ENCODE measurements at regions not wholly inside any gene's neighbourhood (a gene's known extent, or its start where the extent isn't known, plus 50 kb on each side); places are given as distances from the start of the nearest gene placed in this dataset.
"Not testable (repeated sequence)": the region's sequence is repeated elsewhere in the genome, so short reads cannot be mapped to it uniquely, and the experiment has no call there.

GRCh38 chr1:81178431-81179093, 622.2 kb upstream of the ADGRL2 start:
- DNase-seq (ENCODE audit: low spot score); H3K4me1 Mint-ChIP-seq (ENCODE audit: low read depth); H3K27ac Mint-ChIP-seq; H3K4me3 Mint-ChIP-seq; H3K27me3 Mint-ChIP-seq (ENCODE audit: insufficient read depth); intact Hi-C loops (cut with micrococcal nuclease); H3K36me3 Mint-ChIP-seq (ENCODE audit: low read depth): not testable (repeated sequence)
- H3K9me3 Mint-ChIP-seq: peaks cover 16% of the 10 kb centered on the region

GRCh38 chr1:81174811-81175476, 625.8 kb upstream of the ADGRL2 start:
- Mint-ChIP-seq H3K27ac (no peak overlapping the region), H3K9me3 (peaks cover 4% of the 10 kb centered on the region), H3K4me3 (no peak overlapping the region), H3K4me1 (ENCODE audit: low read depth) (no peaks in the 10 kb centered on the region), H3K27me3 (ENCODE audit: insufficient read depth) (no peaks in the 10 kb centered on the region), H3K36me3 (ENCODE audit: low read depth) (no peaks in the 10 kb centered on the region)
- DNase-seq (ENCODE audit: low spot score): no peak
- intact Hi-C loops (cut with micrococcal nuclease): no loop called here

GRCh38 chr1:81174052-81174451, 626.7 kb upstream of the ADGRL2 start:
- Mint-ChIP-seq H3K27ac (no peak overlapping the region), H3K27me3 (ENCODE audit: insufficient read depth) (no peaks in the 10 kb centered on the region), H3K4me1 (ENCODE audit: low read depth) (no peaks in the 10 kb centered on the region), H3K4me3 (no peak overlapping the region), H3K9me3 (peaks cover 9% of the 10 kb centered on the region), H3K36me3 (ENCODE audit: low read depth) (no peaks in the 10 kb centered on the region)
- DNase-seq (ENCODE audit: low spot score): no peak
- intact Hi-C loops (cut with micrococcal nuclease): no loop called here

GRCh38 chr1:81172483-81172882, 628.3 kb upstream of the ADGRL2 start:
- DNase-seq (ENCODE audit: low spot score): no peak
- Mint-ChIP-seq H3K4me3 (no peak overlapping the region), H3K36me3 (ENCODE audit: low read depth) (no peaks in the 10 kb centered on the region)

GRCh38 chr1:81170721-81171120, 630.0 kb upstream of the ADGRL2 start:
- Mint-ChIP-seq H3K36me3 (ENCODE audit: low read depth) (no peaks in the 10 kb centered on the region), H3K27me3 (ENCODE audit: insufficient read depth) (no peaks in the 10 kb centered on the region), H3K27ac (no peak overlapping the region), H3K4me1 (ENCODE audit: low read depth) (no peaks in the 10 kb centered on the region), H3K4me3 (no peak overlapping the region), H3K9me3 (peaks cover 8% of the 10 kb centered on the region)
- DNase-seq (ENCODE audit: low spot score): no peak
- intact Hi-C loops (cut with micrococcal nuclease): no loop called here

More at GRCh38 chr1:81172483-81172882, 628.3 kb upstream of the ADGRL2 start:
- Mint-ChIP-seq H3K9me3 (peaks cover 8% of the 10 kb centered on the region), H3K27ac (no peak overlapping the region), H3K27me3 (ENCODE audit: insufficient read depth) (no peaks in the 10 kb centered on the region), H3K4me1 (ENCODE audit: low read depth) (no peaks in the 10 kb centered on the region)
- intact Hi-C loops (cut with micrococcal nuclease): no loop called here

- Mint-ChIP-seq H3K36me3 (ENCODE audit: low read depth) (no peaks in the 10 kb centered on the region), H3K27ac (no peak overlapping the region), H3K27me3 (ENCODE audit: insufficient read depth) (no peaks in the 10 kb centered on the region), H3K9me3 (peaks cover 8% of the 10 kb centered on the region), H3K4me1 (ENCODE audit: low read depth) (no peaks in the 10 kb centered on the region), H3K4me3 (no peak overlapping the region)
- intact Hi-C loops (cut with micrococcal nuclease): no loop called here
- no peak for DNase-seq (ENCODE audit: low spot score)
These were observed 634.8 kb upstream of the ADGRL2 start for GRCh38 chr1:81165963-81166362.

GRCh38 chr1:81160696-81161095, 640.0 kb upstream of the ADGRL2 start:
- intact Hi-C loops (cut with micrococcal nuclease): no loop called here
- no peak overlapping the region for H3K4me3 Mint-ChIP-seq

GRCh38 chr1:81158592-81158991, 642.1 kb upstream of the ADGRL2 start:
- intact Hi-C loops (cut with micrococcal nuclease): no loop called here
- Mint-ChIP-seq H3K27ac (no peak overlapping the region), H3K4me1 (ENCODE audit: low read depth) (no peaks in the 10 kb centered on the region), H3K27me3 (ENCODE audit: insufficient read depth) (no peaks in the 10 kb centered on the region), H3K9me3 (no peaks in the 10 kb centered on the region), H3K4me3 (no peak overlapping the region), H3K36me3 (ENCODE audit: low read depth) (no peaks in the 10 kb centered on the region)
- no peak for DNase-seq (ENCODE audit: low spot score)

More at GRCh38 chr1:81160696-81161095, 640.0 kb upstream of the ADGRL2 start:
- DNase-seq (ENCODE audit: low spot score): no peak
- H3K27ac Mint-ChIP-seq: no peak overlapping the region
- H3K4me1 Mint-ChIP-seq (ENCODE audit: low read depth): no peaks in the 10 kb centered on the region
- H3K36me3 Mint-ChIP-seq (ENCODE audit: low read depth): no peaks in the 10 kb centered on the region
- H3K9me3 Mint-ChIP-seq: no peaks in the 10 kb centered on the region
- no peaks in the 10 kb centered on the region for H3K27me3 Mint-ChIP-seq (ENCODE audit: insufficient read depth)

GRCh38 chr1:81157686-81158085, 643.0 kb upstream of the ADGRL2 start:
- H3K27me3 Mint-ChIP-seq (ENCODE audit: insufficient read depth): no peaks in the 10 kb centered on the region
- intact Hi-C loops (cut with micrococcal nuclease): no loop called here
- H3K36me3 Mint-ChIP-seq (ENCODE audit: low read depth): no peaks in the 10 kb centered on the region
- no peak overlapping the region for H3K4me3 Mint-ChIP-seq
- H3K9me3 Mint-ChIP-seq: no peaks in the 10 kb centered on the region
- H3K27ac Mint-ChIP-seq: no peak overlapping the region
- no peak for DNase-seq (ENCODE audit: low spot score)
- no peaks in the 10 kb centered on the region for H3K4me1 Mint-ChIP-seq (ENCODE audit: low read depth)

GRCh38 chr1:81156887-81157286, 643.8 kb upstream of the ADGRL2 start:
- no peaks in the 10 kb centered on the region for H3K27me3 Mint-ChIP-seq (ENCODE audit: insufficient read depth)
- intact Hi-C loops (cut with micrococcal nuclease): no loop called here
- H3K9me3 Mint-ChIP-seq: no peaks in the 10 kb centered on the region
- no peak for DNase-seq (ENCODE audit: low spot score)
- no peak overlapping the region for H3K4me3 Mint-ChIP-seq
- H3K4me1 Mint-ChIP-seq (ENCODE audit: low read depth): no peaks in the 10 kb centered on the region
- H3K27ac Mint-ChIP-seq: no peak overlapping the region
- no peaks in the 10 kb centered on the region for H3K36me3 Mint-ChIP-seq (ENCODE audit: low read depth)

- Mint-ChIP-seq H3K27me3 (ENCODE audit: insufficient read depth) (no peaks in the 10 kb centered on the region), H3K27ac (no peak overlapping the region), H3K4me3 (no peak overlapping the region), H3K4me1 (ENCODE audit: low read depth) (no peaks in the 10 kb centered on the region), H3K36me3 (ENCODE audit: low read depth) (no peaks in the 10 kb centered on the region), H3K9me3 (no peaks in the 10 kb centered on the region)
- intact Hi-C loops (cut with micrococcal nuclease): no loop called here
- DNase-seq (ENCODE audit: low spot score): no peak
These were observed 645.6 kb upstream of the ADGRL2 start for GRCh38 chr1:81155131-81155530.

GRCh38 chr1:81151206-81151605, 649.5 kb upstream of the ADGRL2 start:
- H3K9me3 Mint-ChIP-seq: no peaks in the 10 kb centered on the region
- no peak for DNase-seq (ENCODE audit: low spot score)
- H3K4me3 Mint-ChIP-seq: no peak overlapping the region
- intact Hi-C loops (cut with micrococcal nuclease): no loop called here
- no peaks in the 10 kb centered on the region for H3K36me3 Mint-ChIP-seq (ENCODE audit: low read depth)
- no peak overlapping the region for H3K27ac Mint-ChIP-seq
- no peaks in the 10 kb centered on the region for H3K27me3 Mint-ChIP-seq (ENCODE audit: insufficient read depth)
- no peaks in the 10 kb centered on the region for H3K4me1 Mint-ChIP-seq (ENCODE audit: low read depth)

- Mint-ChIP-seq H3K4me1 (ENCODE audit: low read depth) (no peaks in the 10 kb centered on the region), H3K36me3 (ENCODE audit: low read depth) (no peaks in the 10 kb centered on the region), H3K9me3 (no peaks in the 10 kb centered on the region), H3K4me3 (no peak overlapping the region), H3K27me3 (ENCODE audit: insufficient read depth) (no peaks in the 10 kb centered on the region), H3K27ac (no peak overlapping the region)
- no peak for DNase-seq (ENCODE audit: low spot score)
- intact Hi-C loops (cut with micrococcal nuclease): no loop called here
These were observed 650.9 kb upstream of the ADGRL2 start for GRCh38 chr1:81149649-81150325.

All from activated T-helper 1 cell treated with anti-CD3 and anti-CD28 coated beads, Interleukin-12 subunit alpha, Interleukin-12 subunit beta, Interleukin-2, Interleukin-4 antibody, amounts not matched to agents 30 ng/mL and 10 ng/mL and 1 ng/mL, durations not matched to agents 14 hours and 24 hours and 36 hours (primary cell).